ENCODE measurements at regions not wholly inside any gene's neighbourhood (a gene's known extent, or its start where the extent isn't known, plus 50 kb on each side); places are given as distances from the start of the nearest gene placed in this dataset.

GRCh38 chr5:125440905-125441304 is 694.5 kb upstream of the ZNF608 start:
- FAIRE-seq (no peak), ATAC-seq (no peak), DNase-seq (ENCODE audit: low spot score) (no peak)
- in situ Hi-C loops (cut with HindIII; ENCODE audit: extremely low pct_ligation_motif_present, low pct_unique_long_range_greater_than_20kb) (no loop called here), intact Hi-C loops (cut with micrococcal nuclease; ENCODE audit: unreplicated experiment) (no loop called here)
- Histone ChIP-seq H3K27ac (ENCODE audit: extremely low read length, insufficient read depth, low read length) (no peak overlapping the region), H3K4me1 (ENCODE audit: insufficient read depth, low read length) (no peaks in the 10 kb centered on the region), H3K9ac (ENCODE audit: insufficient read depth, low read depth, low read length) (no peak overlapping the region), H4K20me1 (ENCODE audit: insufficient read depth, low read length) (no peaks in the 10 kb centered on the region), H3K27me3 (ENCODE audit: control insufficient read depth in 1 of 2, insufficient read depth in 2 of 2, low read length in 2 of 2) (no peaks in the 10 kb centered on the region), H3K4me3 (replicated peaks in 1 of 3; ENCODE audit: insufficient read depth in 1 of 3, low read depth in 2 of 3, low read length in 3 of 3) (no peak overlapping the region), H3K36me3 (replicated peaks in 1 of 2; ENCODE audit: control insufficient read depth in 1 of 2, insufficient read depth in 2 of 2, low read length in 2 of 2) (no peaks in the 10 kb centered on the region), H3K4me2 (ENCODE audit: low read depth, low read length) (no peak overlapping the region), H3K79me2 (ENCODE audit: insufficient read depth, low read length) (no peaks in the 10 kb centered on the region), H3K9me3 (ENCODE audit: low read length) (peaks cover 77% of the 10 kb centered on the region), H2AFZ (ENCODE audit: low read length) (no peak overlapping the region)
- 0% methylated on average over 1 of the region's 3 CpGs for WGBS (ENCODE audit: low lambda C conversion rate)
- no TSS peak for BruUV-seq (replicated peaks)
- POLR2A ChIA-PET: no interaction called here
- TF ChIP-seq NCOA1 (CRISPR knock-in tag; IDR thresholded peaks at IDR 0.05): no peak
- no peak for TF ChIP-seq NFE2 (CRISPR knock-in tag; IDR thresholded peaks at IDR 0.05)
- no peak for TF ChIP-seq ZFP36L2 (CRISPR knock-in tag; IDR thresholded peaks at IDR 0.05)
- no peak for TF ChIP-seq ZNF703 (CRISPR knock-in tag; IDR thresholded peaks at IDR 0.05; ENCODE audit: borderline replicate concordance)
- CTCF ChIA-PET (ENCODE audit: low intra/inter-chr PET ratio, low total read pairs): no interaction called here

DNA sequence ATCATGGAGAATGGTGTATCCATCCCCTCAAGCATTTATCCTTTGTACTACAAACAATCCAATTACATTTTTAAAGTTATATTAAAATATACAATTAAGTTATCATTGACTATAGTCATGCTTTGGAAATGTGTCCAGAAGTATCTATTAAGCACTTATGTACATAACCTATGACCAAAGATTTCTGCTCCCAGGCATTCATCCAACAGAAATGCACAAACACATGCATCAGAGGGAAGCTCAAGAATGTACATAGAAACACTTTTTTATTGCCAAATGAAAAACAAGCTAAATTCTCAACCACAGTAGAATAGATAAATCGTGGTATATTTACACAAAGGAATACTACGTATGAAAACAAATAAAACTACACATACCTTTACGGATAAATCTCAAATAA is 700.5 kb upstream of the ZNF608 start:
- Histone ChIP-seq H3K9ac (ENCODE audit: insufficient read depth, low read depth, low read length) (no peak overlapping the region), H3K4me2 (ENCODE audit: low read depth, low read length) (no peak overlapping the region), H3K27ac (ENCODE audit: extremely low read length, insufficient read depth, low read length) (no peak overlapping the region), H3K9me3 (ENCODE audit: low read length) (peaks cover 22% of the 10 kb centered on the region), H3K27me3 (ENCODE audit: control insufficient read depth in 1 of 2, insufficient read depth in 2 of 2, low read length in 2 of 2) (no peaks in the 10 kb centered on the region), H3K79me2 (ENCODE audit: insufficient read depth, low read length) (no peaks in the 10 kb centered on the region), H3K4me3 (replicated peaks in 1 of 3; ENCODE audit: insufficient read depth in 1 of 3, low read depth in 2 of 3, low read length in 3 of 3) (no peak overlapping the region), H2AFZ (ENCODE audit: low read length) (no peak overlapping the region), H4K20me1 (ENCODE audit: insufficient read depth, low read length) (no peaks in the 10 kb centered on the region), H3K36me3 (replicated peaks in 1 of 2; ENCODE audit: control insufficient read depth in 1 of 2, insufficient read depth in 2 of 2, low read length in 2 of 2) (no peaks in the 10 kb centered on the region), H3K4me1 (ENCODE audit: insufficient read depth, low read length) (no peaks in the 10 kb centered on the region)
- BruUV-seq (replicated peaks): no TSS peak
- 13% methylated on average over 3 of the region's 3 CpGs for WGBS (ENCODE audit: low lambda C conversion rate)
- no peak for ATAC-seq
- intact Hi-C loops (cut with micrococcal nuclease; ENCODE audit: unreplicated experiment): no loop called here
- CTCF ChIA-PET (ENCODE audit: low intra/inter-chr PET ratio, low total read pairs): no interaction called here
- no peak for DNase-seq (ENCODE audit: low spot score)
- no peak for TF ChIP-seq GMEB1 (CRISPR knock-in tag; IDR thresholded peaks at IDR 0.05; ENCODE audit: borderline replicate concordance)
- no peak for TF ChIP-seq HNF1B (CRISPR knock-in tag; IDR thresholded peaks at IDR 0.05)
- TF ChIP-seq ZNF331 (CRISPR knock-in tag; IDR thresholded peaks at IDR 0.05): no peak
- no peak for TF ChIP-seq SRY (CRISPR knock-in tag; IDR thresholded peaks at IDR 0.05)
- no peak for TF ChIP-seq SP1 (IDR thresholded peaks at IDR 0.05)
- no peak for TF ChIP-seq SP1 (CRISPR knock-in tag; IDR thresholded peaks at IDR 0.05)
- no peak for TF ChIP-seq PRDM15 (CRISPR knock-in tag; IDR thresholded peaks at IDR 0.05)
- no peak for TF ChIP-seq ARNT2 (CRISPR knock-in tag; IDR thresholded peaks at IDR 0.05; ENCODE audit: low read depth)
- FAIRE-seq: no peak
- in situ Hi-C loops (cut with HindIII; ENCODE audit: extremely low pct_ligation_motif_present, low pct_unique_long_range_greater_than_20kb): no loop called here
- POLR2A ChIA-PET: no interaction called here

Data from HepG2 (cell line).